Right cardiac atrium (tissue), 5 donors: ENCODE measurements at regions not wholly inside any gene's neighbourhood (a gene's known extent, or its start where the extent isn't known, plus 50 kb on each side); places are given as distances from the start of the nearest gene placed in this dataset.
A peak's percentile ranks its signal among the peaks of the same experiment; 100 is the strongest.
"Not testable (repeated sequence)": the region's sequence is repeated elsewhere in the genome, so short reads cannot be mapped to it uniquely, and the experiment has no call there.

ENCODE experiments used
- ATAC-seq, 2 donors: fragments of 200-7000 bp; cut with Tn5 transposase; one replicate each; pipeline versions ENCODE4 v1.8.0 to v1.9.1; 2020; ENCODE audit warnings: moderate library complexity in 2 of 2, mild to moderate bottlenecking in 1 of 2
- DNase-seq, 3 donors: peaks; one replicate each; pipeline ENCODE4 v3.0.0-alpha.2; 2020
- H3K27ac ChIP-seq: one replicate; pipeline ENCODE4 v1.5.1; 2013; ENCODE audit warnings: mild to moderate bottlenecking, low read length, control low read depth, moderate library complexity
- H3K27me3 ChIP-seq: one replicate; pipeline ENCODE4 v1.6.1; 2013; ENCODE audit not compliant: control insufficient read depth, insufficient read depth
- H3K4me1 ChIP-seq: one replicate; pipeline ENCODE4 v1.6.1; 2013; ENCODE audit warnings: low read length; ENCODE audit not compliant: control insufficient read depth, insufficient read depth
- H3K4me3 ChIP-seq: one replicate; pipeline ENCODE4 v1.5.1; 2013; ENCODE audit warnings: low read length, control low read depth
- H3K9me3 ChIP-seq: one replicate; pipeline ENCODE4 v1.6.1; 2013; ENCODE audit warnings: low read length; ENCODE audit not compliant: control insufficient read depth
- WGBS: extraction: QIAGEN DNeasy Blood & Tissue Kit; methylation state at CpG from one replicate; pipeline ENCODE4 v1.1.7; 2013; 5-methylcytosine and 5-hydroxymethylcytosine counted together
- intact Hi-C, 4 donors: fragments of 100-400 bp; cut with DNase I; formaldehyde crosslinking; loops; one replicate each; pipeline versions ENCODE4 v1.11.0 to v1.14.0; 2022 to 2023
- donor health status: healthy with polysubstance abuse.
- donor health status: DM: no; HTN: yes; CAD: no.
- donor health status: DM: no; HTN: no; CAD: no.
- donor health status: DM: no; HTN: yes; CAD: no; lungs with severe emphysema.
- donor health status: DM: yes; HTN: yes; CAD: no.

- no peak for DNase-seq
- H3K4me3 ChIP-seq: no peak overlapping the region
- ATAC-seq: no peak
- intact Hi-C loops: no loop called here
- no peaks in the 10 kb centered on the region for H3K9me3 ChIP-seq
- WGBS: 44% methylated on average over 6 of the region's 6 CpGs
- H3K4me1 ChIP-seq: no peaks in the 10 kb centered on the region
- H3K27ac ChIP-seq: no peak overlapping the region
- no peaks in the 10 kb centered on the region for H3K27me3 ChIP-seq
Measured at GRCh38 chr13:54394908-54395307, 1366.3 kb downstream of the OLFM4 start.

- no peaks in the 10 kb centered on the region for H3K9me3 ChIP-seq
- H3K4me1 ChIP-seq: no peaks in the 10 kb centered on the region
- no peaks in the 10 kb centered on the region for H3K27me3 ChIP-seq
- no peak for DNase-seq
- H3K4me3 ChIP-seq: no peak overlapping the region
- no peak for ATAC-seq
- no peak overlapping the region for H3K27ac ChIP-seq
- 60% methylated on average over 1 of the region's 1 CpG for WGBS
- intact Hi-C loops: no loop called here
Measured at GRCh38 chr13:54402495-54402894, 1373.9 kb downstream of the OLFM4 start.

GRCh38 chr13:54415753-54416366 is 1387.2 kb downstream of the OLFM4 start:
- Histone ChIP-seq H3K27me3 (no peaks in the 10 kb centered on the region), H3K27ac (no peak overlapping the region), H3K4me3 (no peak overlapping the region), H3K9me3 (no peaks in the 10 kb centered on the region), H3K4me1 (no peaks in the 10 kb centered on the region)
- 92% methylated on average over 6 of the region's 6 CpGs for WGBS
- intact Hi-C loops: no loop called here
- DNase-seq (no peak), ATAC-seq (no peak)

GRCh38 chr13:54422946-54423345 is 1394.3 kb downstream of the OLFM4 start:
- H3K9me3 ChIP-seq, H3K27ac ChIP-seq, intact Hi-C loops, H3K27me3 ChIP-seq, H3K4me3 ChIP-seq, ATAC-seq, H3K4me1 ChIP-seq: not testable (repeated sequence)
- DNase-seq: peak in 1 of 3 donors; percentile 23
- WGBS: 79% methylated on average over 15 of the region's 15 CpGs

- WGBS: 60% methylated on average over 2 of the region's 2 CpGs
- H3K9me3 ChIP-seq: no peaks in the 10 kb centered on the region
- no peak for DNase-seq
- intact Hi-C loops: no loop called here
- H3K27me3 ChIP-seq: no peaks in the 10 kb centered on the region
- H3K4me3 ChIP-seq: no peak overlapping the region
- H3K4me1 ChIP-seq: no peaks in the 10 kb centered on the region
- H3K27ac ChIP-seq: no peak overlapping the region
- no peak for ATAC-seq
Measured at GRCh38 chr13:54424344-54424743, 1395.7 kb downstream of the OLFM4 start.

- Histone ChIP-seq H3K27ac (no peak overlapping the region), H3K9me3 (no peaks in the 10 kb centered on the region), H3K4me3 (no peak overlapping the region), H3K27me3 (no peaks in the 10 kb centered on the region), H3K4me1 (no peaks in the 10 kb centered on the region)
- WGBS: 77% methylated on average over 4 of the region's 4 CpGs
- ATAC-seq (no peak), DNase-seq (no peak)
- intact Hi-C loops: no loop called here
Measured at GRCh38 chr13:54433493-54434206, 1405.0 kb downstream of the OLFM4 start.

GRCh38 chr13:54440853-54441400 is 1412.3 kb downstream of the OLFM4 start:
- H3K4me3 ChIP-seq, H3K27me3 ChIP-seq, ATAC-seq, H3K9me3 ChIP-seq, DNase-seq, H3K27ac ChIP-seq, intact Hi-C loops, H3K4me1 ChIP-seq: not testable (repeated sequence)
- WGBS: 97% methylated on average over 27 of the region's 27 CpGs

GRCh38 chr13:54445453-54445852 is 1416.8 kb downstream of the OLFM4 start:
- intact Hi-C loops: no loop called here
- H3K4me1 ChIP-seq: no peaks in the 10 kb centered on the region
- H3K27ac ChIP-seq: no peak overlapping the region
- no peak for ATAC-seq
- H3K27me3 ChIP-seq: no peaks in the 10 kb centered on the region
- no peaks in the 10 kb centered on the region for H3K9me3 ChIP-seq
- WGBS: 47% methylated on average over 3 of the region's 3 CpGs
- no peak for DNase-seq
- H3K4me3 ChIP-seq: no peak overlapping the region

GRCh38 chr13:54445865-54446264 is 1417.3 kb downstream of the OLFM4 start:
- Histone ChIP-seq H3K27ac (no peak overlapping the region), H3K4me3 (no peak overlapping the region), H3K9me3 (no peaks in the 10 kb centered on the region), H3K27me3 (no peaks in the 10 kb centered on the region), H3K4me1 (no peaks in the 10 kb centered on the region)
- DNase-seq (no peak), ATAC-seq (no peak)
- intact Hi-C loops: no loop called here

GRCh38 chr13:54449922-54450321 is 1421.3 kb downstream of the OLFM4 start:
- H3K27me3 ChIP-seq: no peaks in the 10 kb centered on the region
- no peak for ATAC-seq
- no peak overlapping the region for H3K4me3 ChIP-seq
- no peak for DNase-seq
- H3K27ac ChIP-seq: no peak overlapping the region
- H3K4me1 ChIP-seq: no peaks in the 10 kb centered on the region
- intact Hi-C loops: no loop called here
- no peaks in the 10 kb centered on the region for H3K9me3 ChIP-seq
- WGBS: 93% methylated on average over 1 of the region's 1 CpG

- Histone ChIP-seq H3K9me3 (no peaks in the 10 kb centered on the region), H3K27ac (no peak overlapping the region), H3K27me3 (no peaks in the 10 kb centered on the region), H3K4me3 (no peak overlapping the region), H3K4me1 (no peaks in the 10 kb centered on the region)
- DNase-seq: no peak
- intact Hi-C loops: no loop called here
- WGBS: 54% methylated on average over 1 of the region's 1 CpG
- no peak for ATAC-seq
Measured at GRCh38 chr13:54484166-54484565, 1455.6 kb downstream of the OLFM4 start.
